Adrenal gland (tissue), 5 donors: ENCODE measurements at regions not wholly inside any gene's neighbourhood (a gene's known extent, or its start where the extent isn't known, plus 50 kb on each side); places are given as distances from the start of the nearest gene placed in this dataset.

Experiments used
- POLR2A ChIP-seq, 2 donors: fragments of 450-650 bp; IDR thresholded peaks; one replicate each; pipeline ENCODE4 v1.6.1; 2017; ENCODE audit warnings: antibody characterized with exemption in 2 of 2, mild to moderate bottlenecking in 2 of 2, moderate library complexity in 1 of 2
- TF ChIP-seq, protein P1 (sequence below), 6 experiments: fragments of 450-650 bp in 4 of 6; fragments of 200-600 bp in 2 of 6; sonication (generic) in 1 of 6; IDR thresholded peaks; 1 replicate in 5 of 6; 2 replicates in 1 of 6; pipeline versions ENCODE4 v1.5.1 to v1.8.0; 2016 to 2021; ENCODE audit warnings: antibody characterized with exemption in 6 of 6, mild to moderate bottlenecking in 2 of 6, moderate library complexity in 1 of 6
- donor health status: DM: no; HTN: no; CAD: no.

DNA sequence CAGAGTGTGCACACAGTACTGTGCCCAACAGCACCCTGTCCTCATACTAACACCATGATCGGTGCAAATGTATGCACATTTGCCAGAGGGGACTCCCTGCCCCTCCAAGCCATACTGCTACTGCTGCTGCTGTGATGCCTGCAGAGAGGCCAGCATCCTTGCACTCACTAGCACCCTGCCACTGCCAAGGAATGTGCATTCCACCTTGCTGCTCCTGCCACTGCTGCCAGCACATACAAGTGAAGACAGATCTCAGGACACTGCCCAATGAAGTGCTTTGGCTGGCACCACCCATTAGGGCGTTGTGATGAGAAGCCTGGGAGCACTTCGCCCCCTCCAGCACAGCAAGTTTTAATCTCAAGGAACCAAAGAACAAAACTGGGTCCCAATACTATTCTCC lies 146.3 kb upstream of the DMD start:
- TF ChIP-seq, protein P1, sequence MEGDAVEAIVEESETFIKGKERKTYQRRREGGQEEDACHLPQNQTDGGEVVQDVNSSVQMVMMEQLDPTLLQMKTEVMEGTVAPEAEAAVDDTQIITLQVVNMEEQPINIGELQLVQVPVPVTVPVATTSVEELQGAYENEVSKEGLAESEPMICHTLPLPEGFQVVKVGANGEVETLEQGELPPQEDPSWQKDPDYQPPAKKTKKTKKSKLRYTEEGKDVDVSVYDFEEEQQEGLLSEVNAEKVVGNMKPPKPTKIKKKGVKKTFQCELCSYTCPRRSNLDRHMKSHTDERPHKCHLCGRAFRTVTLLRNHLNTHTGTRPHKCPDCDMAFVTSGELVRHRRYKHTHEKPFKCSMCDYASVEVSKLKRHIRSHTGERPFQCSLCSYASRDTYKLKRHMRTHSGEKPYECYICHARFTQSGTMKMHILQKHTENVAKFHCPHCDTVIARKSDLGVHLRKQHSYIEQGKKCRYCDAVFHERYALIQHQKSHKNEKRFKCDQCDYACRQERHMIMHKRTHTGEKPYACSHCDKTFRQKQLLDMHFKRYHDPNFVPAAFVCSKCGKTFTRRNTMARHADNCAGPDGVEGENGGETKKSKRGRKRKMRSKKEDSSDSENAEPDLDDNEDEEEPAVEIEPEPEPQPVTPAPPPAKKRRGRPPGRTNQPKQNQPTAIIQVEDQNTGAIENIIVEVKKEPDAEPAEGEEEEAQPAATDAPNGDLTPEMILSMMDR (IDR thresholded peaks at IDR 0.05), result no peak
- no peak for TF ChIP-seq POLR2A (IDR thresholded peaks at IDR 0.05)
